Tibial nerve (tissue), 4 donors: ENCODE measurements at regions not wholly inside any gene's neighbourhood (a gene's known extent, or its start where the extent isn't known, plus 50 kb on each side); places are given as distances from the start of the nearest gene placed in this dataset.
A peak's percentile ranks its signal among the peaks of the same experiment; 100 is the strongest.

ENCODE experiments used
- DNase-seq, 2 donors: peaks; one replicate each; pipeline ENCODE4 v3.0.0-alpha.2; 2019; ENCODE audit warnings: low spot score in 2 of 2
- H3K27ac ChIP-seq, 4 donors: fragments of 200-600 bp; sonication (generic) in 3 of 4; one replicate each; pipeline ENCODE4 v1.5.1; 2017 to 2019; ENCODE audit warnings: mild to moderate bottlenecking in 1 of 4
- H3K27me3 ChIP-seq, 2 donors: fragments of 200-600 bp; sonication (generic) in 1 of 2; one replicate each; pipeline versions ENCODE4 v1.5.1 to v1.6.0; 2017 to 2019
- H3K36me3 ChIP-seq, 3 donors: fragments of 200-600 bp; sonication (generic); one replicate each; pipeline ENCODE4 v1.5.1; 2018 to 2019
- H3K4me1 ChIP-seq, 4 donors: fragments of 200-600 bp; sonication (generic) in 3 of 4; one replicate each; pipeline ENCODE4 v1.5.1; 2017 to 2019
- H3K4me3 ChIP-seq, 4 donors: fragments of 200-600 bp; sonication (generic) in 3 of 4; one replicate each; pipeline ENCODE4 v1.5.1; 2017 to 2019; ENCODE audit warnings: mild to moderate bottlenecking in 1 of 4, moderate library complexity in 1 of 4
- H3K9me3 ChIP-seq, 4 donors: fragments of 200-600 bp; sonication (generic) in 3 of 4; one replicate each; pipeline ENCODE4 v1.5.1; 2017 to 2019
- EP300 ChIP-seq, 2 donors: sonication (generic); formaldehyde crosslinking; IDR thresholded peaks; one replicate each; pipeline ENCODE4 v1.6.1; 2017; ENCODE audit warnings: antibody characterized with exemption in 2 of 2, mild to moderate bottlenecking in 1 of 2
- POLR2A ChIP-seq, 2 donors: fragments of 450-650 bp; IDR thresholded peaks; one replicate each; pipeline ENCODE4 v1.6.1; 2017; ENCODE audit warnings: antibody characterized with exemption in 2 of 2, mild to moderate bottlenecking in 2 of 2, moderate library complexity in 2 of 2
- WGBS, 2 donors: methylation state at CpG; one replicate each; pipeline ENCODE4 v1.1.5; 2018; 5-methylcytosine and 5-hydroxymethylcytosine counted together
- TF ChIP-seq, protein P1 (sequence below), 5 experiments: fragments of 200-600 bp in 3 of 5; fragments of 450-650 bp in 2 of 5; sonication (generic) in 3 of 5; IDR thresholded peaks; one replicate each; pipeline ENCODE4 v1.5.1; 2016 to 2019; ENCODE audit warnings: antibody characterized with exemption in 5 of 5, mild to moderate bottlenecking in 3 of 5, moderate library complexity in 2 of 5

- WGBS, 2 donors: 77 to 88% methylated on average over 15 of the region's 16 CpGs
- Histone ChIP-seq H3K27ac (no peak overlapping the region), H3K36me3 (no peaks in the 10 kb centered on the region), H3K9me3 (no peaks in the 10 kb centered on the region), H3K27me3 (peaks cover 0 to 20% of the 10 kb centered on the region in 2 donors), H3K4me1 (peaks cover 0 to 16% (median under 1%) of the 10 kb centered on the region in 4 donors), H3K4me3 (no peak overlapping the region)
- peak in 1 of 2 donors; percentile 7 for DNase-seq
- TF ChIP-seq POLR2A (IDR thresholded peaks at IDR 0.05): no peak
- no peak for TF ChIP-seq EP300 (IDR thresholded peaks at IDR 0.05)
- TF ChIP-seq, protein P1, sequence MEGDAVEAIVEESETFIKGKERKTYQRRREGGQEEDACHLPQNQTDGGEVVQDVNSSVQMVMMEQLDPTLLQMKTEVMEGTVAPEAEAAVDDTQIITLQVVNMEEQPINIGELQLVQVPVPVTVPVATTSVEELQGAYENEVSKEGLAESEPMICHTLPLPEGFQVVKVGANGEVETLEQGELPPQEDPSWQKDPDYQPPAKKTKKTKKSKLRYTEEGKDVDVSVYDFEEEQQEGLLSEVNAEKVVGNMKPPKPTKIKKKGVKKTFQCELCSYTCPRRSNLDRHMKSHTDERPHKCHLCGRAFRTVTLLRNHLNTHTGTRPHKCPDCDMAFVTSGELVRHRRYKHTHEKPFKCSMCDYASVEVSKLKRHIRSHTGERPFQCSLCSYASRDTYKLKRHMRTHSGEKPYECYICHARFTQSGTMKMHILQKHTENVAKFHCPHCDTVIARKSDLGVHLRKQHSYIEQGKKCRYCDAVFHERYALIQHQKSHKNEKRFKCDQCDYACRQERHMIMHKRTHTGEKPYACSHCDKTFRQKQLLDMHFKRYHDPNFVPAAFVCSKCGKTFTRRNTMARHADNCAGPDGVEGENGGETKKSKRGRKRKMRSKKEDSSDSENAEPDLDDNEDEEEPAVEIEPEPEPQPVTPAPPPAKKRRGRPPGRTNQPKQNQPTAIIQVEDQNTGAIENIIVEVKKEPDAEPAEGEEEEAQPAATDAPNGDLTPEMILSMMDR (IDR thresholded peaks at IDR 0.05): no peak
Observed at GRCh38 chr1:5750186-5751162, 241.8 kb downstream of the NPHP4 start.

- Histone ChIP-seq H3K4me3 (no peak overlapping the region), H3K9me3 (no peaks in the 10 kb centered on the region), H3K27ac (no peak overlapping the region), H3K27me3 (peaks cover 0 to 28% of the 10 kb centered on the region in 2 donors), H3K36me3 (no peaks in the 10 kb centered on the region), H3K4me1 (peaks cover 0 to 29% (median 3%) of the 10 kb centered on the region in 4 donors)
- WGBS, 2 donors: 77 to 80% methylated on average over 20 to 26 of the region's 26 CpGs
- TF ChIP-seq, protein P1 (IDR thresholded peaks at IDR 0.05): no peak
- TF ChIP-seq POLR2A (IDR thresholded peaks at IDR 0.05) (no peak), EP300 (IDR thresholded peaks at IDR 0.05) (no peak)
- DNase-seq: peak in 1 of 2 donors; percentile 8
Observed at GRCh38 chr1:5748286-5749225, 243.7 kb downstream of the NPHP4 start.

DNA sequence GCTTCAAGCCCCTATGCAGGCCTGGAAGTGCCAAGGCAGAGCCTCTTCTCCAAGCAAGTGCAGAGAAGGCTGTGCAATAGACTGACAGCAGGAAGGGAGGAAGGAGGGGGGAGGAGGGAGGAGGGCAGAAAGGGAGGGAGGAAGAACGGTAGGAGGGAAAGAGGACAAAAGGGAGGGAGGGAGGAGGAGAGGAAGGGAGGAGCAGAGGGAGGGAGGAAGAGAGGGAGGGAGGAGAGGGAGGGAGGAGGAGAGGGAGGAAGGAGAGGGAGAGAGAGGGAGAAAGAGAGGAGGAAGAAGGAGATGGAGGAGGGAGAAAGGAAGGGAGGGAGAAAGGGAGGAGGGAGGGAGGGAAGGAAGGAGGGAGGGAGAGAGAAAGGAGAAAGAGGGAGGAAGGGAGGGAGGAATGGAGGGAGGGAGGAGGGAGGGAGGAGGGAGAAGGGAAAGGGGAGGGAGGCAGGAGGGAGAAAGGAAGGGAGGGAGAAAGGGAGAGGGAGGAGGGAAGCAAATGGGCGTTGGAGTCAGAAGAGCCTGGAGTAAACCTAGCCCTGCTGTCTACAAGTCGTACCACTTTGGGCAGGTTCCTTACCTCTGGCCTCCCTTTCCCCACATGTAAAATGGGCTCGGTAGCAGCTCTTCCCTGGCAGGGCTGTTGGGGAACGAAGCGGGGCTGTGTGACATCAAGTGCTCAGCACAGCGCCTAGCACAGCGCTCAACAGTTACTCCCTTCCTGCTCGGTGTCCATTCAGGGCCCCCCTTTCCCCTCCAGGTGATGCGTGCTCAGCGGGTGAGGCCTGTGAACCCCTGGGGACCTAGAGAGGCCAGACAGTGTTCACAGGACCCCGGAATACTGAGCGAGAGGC, 244.6 kb downstream of the NPHP4 start:
- Histone ChIP-seq H3K36me3 (no peaks in the 10 kb centered on the region), H3K27ac (no peak overlapping the region), H3K9me3 (no peaks in the 10 kb centered on the region), H3K4me3 (no peak overlapping the region), H3K27me3 (peaks cover 0 to 28% of the 10 kb centered on the region in 2 donors), H3K4me1 (peaks cover 0 to 29% (median 3%) of the 10 kb centered on the region in 4 donors)
- peak in 1 of 2 donors; percentile 1 for DNase-seq
- TF ChIP-seq, protein P1 (IDR thresholded peaks at IDR 0.05): no peak
- TF ChIP-seq POLR2A (IDR thresholded peaks at IDR 0.05) (no peak), EP300 (IDR thresholded peaks at IDR 0.05) (no peak)
- WGBS, 2 donors: 72 to 74% methylated on average over 13 of the region's 13 CpGs

- no peak overlapping the region for H3K4me3 ChIP-seq
- peaks cover 0 to 28% of the 10 kb centered on the region in 2 donors for H3K27me3 ChIP-seq
- H3K9me3 ChIP-seq: no peaks in the 10 kb centered on the region
- H3K27ac ChIP-seq: no peak overlapping the region
- H3K36me3 ChIP-seq: no peaks in the 10 kb centered on the region
- TF ChIP-seq EP300 (IDR thresholded peaks at IDR 0.05) (no peak), POLR2A (IDR thresholded peaks at IDR 0.05) (no peak)
- TF ChIP-seq, protein P1 (IDR thresholded peaks at IDR 0.05): no peak
- peaks cover 0 to 23% (median 3%) of the 10 kb centered on the region in 4 donors for H3K4me1 ChIP-seq
- DNase-seq: peak in 1 of 2 donors; percentile 9
- 69 to 78% methylated on average over 15 of the region's 15 CpGs for WGBS, 2 donors
Observed at GRCh38 chr1:5746611-5747425, 245.4 kb downstream of the NPHP4 start.
